ENCODE measurements at regions not wholly inside any gene's neighbourhood (a gene's known extent, or its start where the extent isn't known, plus 50 kb on each side); places are given as distances from the start of the nearest gene placed in this dataset.

DNA sequence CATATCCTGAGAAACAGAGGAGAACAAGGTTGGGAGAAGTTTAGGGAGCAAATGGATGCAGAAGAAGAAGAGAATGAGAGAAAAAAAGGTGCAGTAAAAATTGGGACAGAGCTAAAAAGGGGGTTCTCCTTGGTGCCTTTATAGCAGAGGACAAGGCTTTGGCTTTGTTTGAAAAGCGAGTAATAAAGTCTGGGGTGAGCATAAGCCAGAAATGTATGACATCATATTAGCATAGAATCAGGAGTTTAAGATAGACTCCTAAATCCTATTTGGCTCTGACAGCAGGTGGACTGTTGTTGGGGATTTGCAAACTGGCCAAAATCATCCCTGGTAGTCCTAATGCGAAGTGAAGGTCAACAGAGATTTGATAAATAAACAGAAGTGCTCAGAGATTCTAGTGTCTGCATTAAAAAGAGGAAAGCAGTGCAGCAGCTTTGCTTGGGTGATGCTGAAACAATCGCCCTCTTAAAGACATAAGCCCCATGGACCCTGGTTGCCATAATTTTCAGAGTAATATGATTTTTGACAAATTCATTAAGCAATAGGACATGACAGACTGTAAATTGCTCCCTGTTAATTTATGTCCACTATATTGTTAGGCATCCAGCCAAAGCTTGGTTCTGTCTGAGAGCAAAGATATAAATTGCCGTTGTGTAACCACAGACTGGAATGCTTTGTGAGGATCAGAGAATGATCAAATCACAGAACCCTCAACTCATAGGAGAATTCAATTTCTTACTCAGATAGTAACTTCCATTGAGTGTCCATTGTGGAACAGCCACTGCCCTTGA lies 385.0 kb upstream of the NFIA start:
- Histone ChIP-seq H3K36me3 (ENCODE audit: control insufficient read depth in 2 of 4, insufficient read depth in 4 of 4, low read length in 3 of 4) (no peaks in the 10 kb centered on the region), H3K23ac (ENCODE audit: insufficient read length) (no peak overlapping the region), H3K9ac (replicated peaks in 1 of 4; ENCODE audit: extremely low read depth in 1 of 4, low read depth in 3 of 4, low read length in 3 of 4) (no peak overlapping the region), H3K14ac (ENCODE audit: insufficient read length) (no peak overlapping the region), H2BK5ac (ENCODE audit: low read depth, low read length) (no peak overlapping the region), H4K20me1 (replicated peaks in 1 of 2; ENCODE audit: control insufficient read depth in 1 of 2, insufficient read depth in 2 of 2, low read length in 2 of 2) (no peaks in the 10 kb centered on the region), H2AFZ (ENCODE audit: low read length) (no peak overlapping the region), H3K27ac (ENCODE audit: low read depth, low read length) (no peak overlapping the region), H3K79me1 (ENCODE audit: low read depth, low read length) (no peaks in the 10 kb centered on the region), H3K23me2 (ENCODE audit: low read depth, low read length) (no peaks in the 10 kb centered on the region), H3K9me3 (ENCODE audit: insufficient read depth in 2 of 2, low read depth in 1 of 2, low read length in 1 of 2) (peaks cover 0 to 3% of the 10 kb centered on the region in 2 experiments; a peak in 1 of 4 replicates), H3K4me2 (ENCODE audit: insufficient read depth in 1 of 2, low read depth in 2 of 2, low read length in 2 of 2) (no peak overlapping the region), H3K27me3 (replicated peaks in 1 of 4; ENCODE audit: control insufficient read depth in 3 of 4, extremely low read depth in 1 of 4, insufficient read depth in 3 of 4, low read length in 3 of 4) (no peaks in the 10 kb centered on the region), H3K4ac (replicated peaks; ENCODE audit: insufficient read length, low read depth, low read length) (no peak overlapping the region), H3K79me2 (ENCODE audit: control insufficient read depth in 1 of 2, insufficient read depth in 2 of 2, low read length in 2 of 2) (no peaks in the 10 kb centered on the region), H3K4me1 (replicated peaks in 1 of 4; ENCODE audit: control insufficient read depth in 3 of 4, insufficient read depth in 4 of 4, low read length in 3 of 4) (no peaks in the 10 kb centered on the region), H4K91ac (replicated peaks; ENCODE audit: insufficient read length, low read length) (no peak overlapping the region), H4K5ac (ENCODE audit: insufficient read length, low read depth, low read length) (no peak overlapping the region), H3K4me3 (ENCODE audit: extremely low read depth in 1 of 4, insufficient read depth in 2 of 4, low read depth in 3 of 4, low read length in 4 of 4) (no peak overlapping the region), H2BK15ac (ENCODE audit: low read length) (no peak overlapping the region), H2AK5ac (ENCODE audit: low read depth, low read length) (no peak overlapping the region), H2BK20ac (ENCODE audit: low read length) (no peak overlapping the region), H3K56ac (replicated peaks; ENCODE audit: insufficient read length, low read depth, low read length) (no peak overlapping the region), H3K18ac (ENCODE audit: extremely low read depth, low read length) (no peak overlapping the region), H2BK120ac (replicated peaks; ENCODE audit: low read depth, low read length) (no peak overlapping the region), H2BK12ac (ENCODE audit: low read depth, low read length) (no peak overlapping the region), H4K8ac (ENCODE audit: extremely low read depth, insufficient read depth, low read length) (no peak overlapping the region)
- POLR2A ChIA-PET (ENCODE audit: partially characterized antibody) = no interaction called here
- no peak for DNase-seq (ENCODE audit: low read depth in 1 of 2, low spot score in 2 of 2)
- CTCF ChIA-PET (ENCODE audit: partially characterized antibody) = interaction anchor here (2.2 kb wide), 1 partner anchor 68 kb away, joined by 5 read pairs; no protein-coding TSS in a partner anchor
- FAIRE-seq = no peak
- 94% methylated on average over 4 of the region's 4 CpGs; no CpG with 5 or more reads in 1 of the 2 experiments for WGBS, 2 experiments (ENCODE audit: extremely low coverage in 1 of 2, insufficient coverage in 1 of 2, insufficient read length in 1 of 2, insufficient replicate concordance in 2 of 2, low coverage in 1 of 2, low lambda C conversion rate in 2 of 2, missing lambda C conversion rate in 1 of 2)
- TF ChIP-seq TAF1 (IDR thresholded peaks at IDR 0.05; ENCODE audit: low read depth, low read length) (no peak), POU5F1 (IDR thresholded peaks at IDR 0.05; ENCODE audit: low read depth, low read length) (no peak), SRF (IDR thresholded peaks at IDR 0.05; ENCODE audit: low read depth, low read length) (no peak), TBP (IDR thresholded peaks at IDR 0.05; ENCODE audit: low read depth, low read length) (no peak), NRF1 (IDR thresholded peaks at IDR 0.05; ENCODE audit: low read depth, low read length) (no peak), CTCF (IDR thresholded peaks at IDR 0.05; ENCODE audit: control extremely low read depth in 1 of 3, insufficient read depth in 1 of 3, low read depth in 1 of 3, low read length in 3 of 3) (no peak), KDM5A (IDR thresholded peaks at IDR 0.05; ENCODE audit: low read length) (no peak), HDAC2 (IDR thresholded peaks at IDR 0.05; ENCODE audit: borderline replicate concordance in 1 of 2, low read depth in 2 of 2, low read length in 2 of 2) (no peak), TEAD4 (IDR thresholded peaks at IDR 0.05; ENCODE audit: low read depth, low read length) (no peak), TCF12 (IDR thresholded peaks at IDR 0.05; ENCODE audit: low read depth, low read length) (no peak)
- TF ChIP-seq, protein P1, sequence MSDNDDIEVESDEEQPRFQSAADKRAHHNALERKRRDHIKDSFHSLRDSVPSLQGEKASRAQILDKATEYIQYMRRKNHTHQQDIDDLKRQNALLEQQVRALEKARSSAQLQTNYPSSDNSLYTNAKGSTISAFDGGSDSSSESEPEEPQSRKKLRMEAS (IDR thresholded peaks at IDR 0.05) = no peak
